ENCODE measurements at regions not wholly inside any gene's neighbourhood (a gene's known extent, or its start where the extent isn't known, plus 50 kb on each side); places are given as distances from the start of the nearest gene placed in this dataset.

GRCh38 chr4:147160908-147161513 is 215.3 kb upstream of the TTC29 start:
- no peak for TF ChIP-seq EZH2 (IDR thresholded peaks at IDR 0.05)
- no peak for TF ChIP-seq POLR2AphosphoS5 (IDR thresholded peaks at IDR 0.05; ENCODE audit: borderline replicate concordance, low read depth, low read length)
